NCI-H128 (cell line): ENCODE measurements at regions not wholly inside any gene's neighbourhood (a gene's known extent, or its start where the extent isn't known, plus 50 kb on each side); places are given as distances from the start of the nearest gene placed in this dataset.

Experiments used
- DNase-seq: peaks from one replicate; lab custom pipeline; 2025; ENCODE audit not compliant: unreplicated experiment; lab: John Stamatoyannopoulos, UW

GRCh38 chr1:177354247-177354646 lies 183.5 kb downstream of the BRINP2 start:
- no peak for DNase-seq

GRCh38 chr1:177351361-177352108 lies 180.8 kb downstream of the BRINP2 start:
- DNase-seq, result no peak

GRCh38 chr1:177346790-177347359 lies 176.1 kb downstream of the BRINP2 start:
- DNase-seq, result no peak

GRCh38 chr1:177343445-177343844 lies 172.7 kb downstream of the BRINP2 start:
- DNase-seq, result no peak

GRCh38 chr1:177341773-177342172 lies 171.0 kb downstream of the BRINP2 start:
- no peak for DNase-seq

GRCh38 chr1:177340601-177341067 lies 169.9 kb downstream of the BRINP2 start:
- no peak for DNase-seq

GRCh38 chr1:177338376-177338775 lies 167.6 kb downstream of the BRINP2 start:
- no peak for DNase-seq

- no peak for DNase-seq
These were observed 164.1 kb downstream of the BRINP2 start for GRCh38 chr1:177334903-177335302.

GRCh38 chr1:177333936-177334595 lies 163.3 kb downstream of the BRINP2 start:
- no peak for DNase-seq
